ENCODE measurements at regions not wholly inside any gene's neighbourhood (a gene's known extent, or its start where the extent isn't known, plus 50 kb on each side); places are given as distances from the start of the nearest gene placed in this dataset.

- Histone ChIP-seq H3K36me3 (ENCODE audit: insufficient read depth in 1 of 2, low read depth in 1 of 2) (no peaks in the 10 kb centered on the region), H3K27ac (no peak overlapping the region), H3K4me3 (no peak overlapping the region), H3K27me3 (ENCODE audit: insufficient read depth in 3 of 3, low read length in 2 of 3) (peaks cover 0 to 2% (median 0%) of the 10 kb centered on the region in 3 donors), H3K9me3 (no peaks in the 10 kb centered on the region), H3K4me1 (no peaks in the 10 kb centered on the region)
- no peak for ATAC-seq
- TF ChIP-seq, protein P1, sequence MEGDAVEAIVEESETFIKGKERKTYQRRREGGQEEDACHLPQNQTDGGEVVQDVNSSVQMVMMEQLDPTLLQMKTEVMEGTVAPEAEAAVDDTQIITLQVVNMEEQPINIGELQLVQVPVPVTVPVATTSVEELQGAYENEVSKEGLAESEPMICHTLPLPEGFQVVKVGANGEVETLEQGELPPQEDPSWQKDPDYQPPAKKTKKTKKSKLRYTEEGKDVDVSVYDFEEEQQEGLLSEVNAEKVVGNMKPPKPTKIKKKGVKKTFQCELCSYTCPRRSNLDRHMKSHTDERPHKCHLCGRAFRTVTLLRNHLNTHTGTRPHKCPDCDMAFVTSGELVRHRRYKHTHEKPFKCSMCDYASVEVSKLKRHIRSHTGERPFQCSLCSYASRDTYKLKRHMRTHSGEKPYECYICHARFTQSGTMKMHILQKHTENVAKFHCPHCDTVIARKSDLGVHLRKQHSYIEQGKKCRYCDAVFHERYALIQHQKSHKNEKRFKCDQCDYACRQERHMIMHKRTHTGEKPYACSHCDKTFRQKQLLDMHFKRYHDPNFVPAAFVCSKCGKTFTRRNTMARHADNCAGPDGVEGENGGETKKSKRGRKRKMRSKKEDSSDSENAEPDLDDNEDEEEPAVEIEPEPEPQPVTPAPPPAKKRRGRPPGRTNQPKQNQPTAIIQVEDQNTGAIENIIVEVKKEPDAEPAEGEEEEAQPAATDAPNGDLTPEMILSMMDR (IDR thresholded peaks at IDR 0.05): no peak
- intact Hi-C loops (cut with DNase I): no loop called here
- no peak for DNase-seq
These were observed 461.1 kb downstream of the LRIG3 start for GRCh38 chr12:58459191-58459590.

- WGBS, 3 donors: 82 to 83% (median 83%) methylated on average over 3 of the region's 3 CpGs
- H3K27ac ChIP-seq: no peak overlapping the region
- no peak overlapping the region for H3K4me3 ChIP-seq
- no peaks in the 10 kb centered on the region for H3K4me1 ChIP-seq
- DNase-seq (no peak), ATAC-seq (no peak)
- intact Hi-C loops (cut with DNase I): no loop called here
- no peaks in the 10 kb centered on the region for H3K27me3 ChIP-seq (ENCODE audit: insufficient read depth in 3 of 3, low read length in 2 of 3)
- TF ChIP-seq, protein P1 (IDR thresholded peaks at IDR 0.05): no peak
- no peaks in the 10 kb centered on the region for H3K36me3 ChIP-seq (ENCODE audit: insufficient read depth in 1 of 2, low read depth in 1 of 2)
- H3K9me3 ChIP-seq: no peaks in the 10 kb centered on the region
These were observed 457.3 kb downstream of the LRIG3 start for GRCh38 chr12:58463051-58463450.

- 88 to 94% (median 88%) methylated on average over 2 of the region's 2 CpGs for WGBS, 3 donors
- Histone ChIP-seq H3K27ac (no peak overlapping the region), H3K36me3 (ENCODE audit: insufficient read depth in 1 of 2, low read depth in 1 of 2) (no peaks in the 10 kb centered on the region), H3K9me3 (no peaks in the 10 kb centered on the region), H3K27me3 (ENCODE audit: insufficient read depth in 3 of 3, low read length in 2 of 3) (no peaks in the 10 kb centered on the region), H3K4me1 (no peaks in the 10 kb centered on the region), H3K4me3 (no peak overlapping the region)
- DNase-seq: no peak
- TF ChIP-seq, protein P1 (IDR thresholded peaks at IDR 0.05): no peak
- ATAC-seq: no peak
- intact Hi-C loops (cut with DNase I): no loop called here
These were observed 454.9 kb downstream of the LRIG3 start for GRCh38 chr12:58465418-58465817.

- Histone ChIP-seq H3K36me3 (ENCODE audit: insufficient read depth in 1 of 2, low read depth in 1 of 2) (no peaks in the 10 kb centered on the region), H3K27me3 (ENCODE audit: insufficient read depth in 3 of 3, low read length in 2 of 3) (no peaks in the 10 kb centered on the region), H3K9me3 (no peaks in the 10 kb centered on the region), H3K27ac (no peak overlapping the region), H3K4me3 (no peak overlapping the region), H3K4me1 (no peaks in the 10 kb centered on the region)
- ATAC-seq: no peak
- 33 to 64% (median 57%) methylated on average over 1 of the region's 1 CpG for WGBS, 3 donors
- intact Hi-C loops (cut with DNase I): no loop called here
- DNase-seq: no peak
- TF ChIP-seq, protein P1 (IDR thresholded peaks at IDR 0.05): no peak
These were observed 449.9 kb downstream of the LRIG3 start for GRCh38 chr12:58470266-58471010.

DNA sequence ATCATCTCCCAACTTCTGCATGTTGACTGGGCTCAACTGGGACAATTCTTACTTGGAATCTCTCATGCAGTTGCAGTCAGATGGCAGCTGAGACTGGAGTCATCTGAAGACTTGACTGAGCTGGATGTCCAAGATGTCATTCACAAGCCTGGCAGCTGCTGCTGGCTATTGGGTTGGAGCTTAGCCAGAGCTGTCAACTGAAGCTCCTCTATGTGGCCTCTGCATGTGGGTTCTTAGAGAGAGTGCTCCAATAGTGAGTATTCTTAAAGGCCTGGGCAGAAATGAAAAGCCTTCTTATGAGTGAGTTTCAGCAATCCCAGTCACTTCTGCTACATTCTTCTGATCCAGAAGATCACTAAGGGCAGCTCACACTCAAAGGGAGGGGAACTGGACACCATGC is 440.9 kb downstream of the LRIG3 start:
- intact Hi-C loops (cut with DNase I): no loop called here
- H3K9me3 ChIP-seq: no peaks in the 10 kb centered on the region
- no peak overlapping the region for H3K27ac ChIP-seq
- H3K4me1 ChIP-seq: no peaks in the 10 kb centered on the region
- TF ChIP-seq, protein P1 (IDR thresholded peaks at IDR 0.05): no peak
- ATAC-seq (peak in 3 of 4 donors; percentile 50 to 80 (median 58)), DNase-seq (no peak)
- no peaks in the 10 kb centered on the region for H3K27me3 ChIP-seq (ENCODE audit: insufficient read depth in 3 of 3, low read length in 2 of 3)
- H3K36me3 ChIP-seq (ENCODE audit: insufficient read depth in 1 of 2, low read depth in 1 of 2): no peaks in the 10 kb centered on the region
- no peak overlapping the region for H3K4me3 ChIP-seq
